ENCODE measurements at regions not wholly inside any gene's neighbourhood (a gene's known extent, or its start where the extent isn't known, plus 50 kb on each side); places are given as distances from the start of the nearest gene placed in this dataset.

GRCh38 chr1:22287946-22288520 lies 145.1 kb upstream of the WNT4 start:
- no peak for ATAC-seq

DNA sequence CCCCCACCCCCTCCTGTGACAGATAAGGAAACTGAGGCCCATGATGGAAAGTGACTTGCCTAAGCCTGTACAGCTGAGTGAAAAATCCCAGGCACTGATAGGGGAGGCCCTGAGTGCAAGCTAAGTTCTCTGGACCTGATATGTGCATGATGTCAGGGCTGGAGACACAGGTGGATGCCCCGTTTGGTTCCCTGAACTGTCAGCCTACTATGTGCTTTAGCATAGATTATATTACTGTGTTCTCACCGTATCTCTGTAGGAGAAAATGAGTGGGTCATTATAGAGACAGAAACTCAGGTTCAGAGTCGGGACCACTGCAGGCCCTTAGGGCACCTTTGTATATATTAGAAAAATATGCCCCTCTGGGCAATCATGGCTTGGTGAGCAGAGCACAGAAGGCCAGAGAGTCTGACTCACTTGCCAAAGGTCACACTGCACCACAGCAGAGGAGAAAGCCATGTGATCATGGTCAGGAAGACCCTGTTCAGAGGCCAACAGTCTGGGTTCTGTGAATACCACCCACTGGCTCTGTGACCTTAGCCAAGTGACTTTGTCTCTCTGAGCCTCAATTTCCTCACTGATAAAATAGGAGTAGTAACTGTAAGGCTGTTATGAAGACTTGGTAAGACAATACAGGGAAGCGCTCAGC lies 145.8 kb upstream of the WNT4 start:
- ATAC-seq, result no peak

DNA sequence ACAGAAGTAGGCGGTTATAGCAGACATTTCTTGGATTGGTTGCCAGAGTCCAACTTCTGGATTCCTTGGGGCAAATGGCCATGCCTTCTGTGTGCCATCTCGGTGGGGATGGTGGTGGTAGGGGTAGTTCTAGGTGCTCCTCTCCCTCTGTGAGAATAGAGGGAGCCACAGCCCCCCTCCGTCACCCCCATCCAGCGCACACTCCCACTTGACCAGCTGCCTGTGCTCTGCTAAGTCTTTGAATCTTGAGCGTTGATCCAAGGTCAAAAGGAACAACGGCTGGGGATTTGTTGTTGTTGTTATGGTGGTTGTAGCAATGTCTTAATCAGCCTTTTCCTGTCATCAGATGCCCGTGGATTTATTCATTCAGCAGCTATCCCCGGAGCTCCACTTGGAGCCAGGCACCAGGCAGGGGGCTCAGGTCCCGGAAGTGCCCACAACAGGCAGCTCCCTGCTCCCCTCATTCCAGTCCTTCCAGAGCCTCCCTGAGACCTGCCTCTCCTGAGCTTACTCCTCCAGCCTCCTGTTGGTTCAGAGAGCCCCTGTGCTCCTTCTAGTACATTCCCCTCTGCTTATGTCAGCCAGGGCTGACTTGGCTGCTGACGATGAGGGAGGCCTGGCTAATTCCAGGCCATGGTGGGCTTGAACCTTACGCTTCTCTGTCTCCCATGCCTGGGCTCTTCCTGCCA lies 146.6 kb upstream of the WNT4 start:
- ATAC-seq, result no peak

DNA sequence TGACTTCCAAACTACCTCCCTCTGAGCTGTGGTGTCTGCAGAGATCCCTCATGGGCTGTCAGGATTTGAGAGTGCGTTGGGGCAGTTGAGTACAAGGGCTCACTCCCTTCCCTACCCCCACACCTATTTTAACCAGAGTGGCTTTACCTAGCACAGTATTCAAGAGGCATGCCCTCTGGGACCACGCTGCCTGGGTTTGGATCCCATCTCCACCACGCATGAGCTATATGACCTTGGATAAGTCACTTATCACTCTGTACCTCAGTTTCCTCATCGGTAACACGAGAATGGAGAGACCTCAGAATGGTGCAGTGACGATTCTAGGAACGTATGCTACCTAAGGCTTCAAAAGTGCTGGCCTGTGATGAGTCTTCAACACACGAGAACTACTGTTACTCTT lies 147.3 kb upstream of the WNT4 start:
- ATAC-seq, result no peak

- ATAC-seq, result no peak
These were observed 147.7 kb upstream of the WNT4 start for GRCh38 chr1:22290611-22291010.

DNA sequence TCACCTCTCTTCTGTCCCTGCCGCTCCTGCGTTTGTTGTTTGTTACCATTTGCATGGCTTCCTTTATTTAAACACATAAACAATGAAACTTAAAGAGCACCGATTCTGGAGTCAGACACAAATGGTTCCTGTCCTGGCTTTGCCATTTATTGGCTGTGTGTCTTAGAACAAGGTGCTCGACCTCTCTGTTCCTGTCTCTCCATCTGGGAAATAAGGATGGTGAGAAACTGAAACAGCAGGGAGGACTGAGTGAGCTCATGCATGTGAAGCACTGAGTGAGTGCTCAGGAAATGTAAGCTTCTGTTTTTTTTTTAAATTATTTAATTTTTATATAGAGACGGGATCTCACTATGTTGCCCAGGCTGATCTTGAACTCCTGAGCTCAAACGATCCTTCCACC lies 148.2 kb upstream of the WNT4 start:
- no peak for ATAC-seq

- ATAC-seq, result no peak
These were observed 148.6 kb upstream of the WNT4 start for GRCh38 chr1:22291494-22291893.

DNA sequence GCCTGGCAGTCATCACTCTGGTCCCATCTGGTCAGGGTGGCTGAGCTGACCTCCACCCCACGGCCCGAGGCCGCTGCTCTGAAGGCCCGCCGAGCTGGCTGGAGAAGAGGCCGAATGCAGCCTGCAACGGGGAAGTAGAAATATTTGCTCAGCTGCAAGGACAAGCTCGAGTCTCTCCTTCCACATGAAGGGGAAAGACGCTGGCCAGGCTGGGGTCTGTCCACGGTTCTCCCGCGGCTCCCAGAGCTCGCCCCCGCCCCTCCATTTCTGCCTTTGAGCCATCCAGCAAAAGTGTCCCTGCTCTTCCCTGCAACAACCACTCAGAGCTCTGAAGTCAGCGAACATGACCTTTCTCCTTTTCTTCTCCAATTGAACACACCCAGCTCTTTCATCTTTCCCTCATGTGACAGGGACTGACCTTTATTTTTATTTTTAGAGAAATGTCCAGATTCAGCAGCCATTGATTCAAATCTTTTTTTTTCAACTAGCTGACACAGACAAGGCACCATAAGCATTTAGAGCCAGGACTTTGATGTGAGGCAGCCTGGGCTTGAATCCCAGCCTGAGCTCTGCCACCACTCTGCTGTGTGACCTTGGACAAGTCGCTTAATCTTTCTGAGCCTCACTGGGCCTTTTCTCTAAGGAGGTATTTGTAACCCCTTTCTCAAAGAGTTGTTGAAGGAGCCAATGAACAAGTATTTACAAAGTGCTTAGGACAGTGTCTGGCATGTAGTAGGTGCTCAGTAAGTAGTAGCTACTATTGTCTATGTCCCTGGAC lies 149.3 kb upstream of the WNT4 start:
- ATAC-seq, result no peak

- ATAC-seq, result no peak
These were observed 152.5 kb upstream of the WNT4 start for GRCh38 chr1:22295396-22295795.

GRCh38 chr1:22295856-22296255 lies 153.0 kb upstream of the WNT4 start:
- ATAC-seq, result no peak

DNA sequence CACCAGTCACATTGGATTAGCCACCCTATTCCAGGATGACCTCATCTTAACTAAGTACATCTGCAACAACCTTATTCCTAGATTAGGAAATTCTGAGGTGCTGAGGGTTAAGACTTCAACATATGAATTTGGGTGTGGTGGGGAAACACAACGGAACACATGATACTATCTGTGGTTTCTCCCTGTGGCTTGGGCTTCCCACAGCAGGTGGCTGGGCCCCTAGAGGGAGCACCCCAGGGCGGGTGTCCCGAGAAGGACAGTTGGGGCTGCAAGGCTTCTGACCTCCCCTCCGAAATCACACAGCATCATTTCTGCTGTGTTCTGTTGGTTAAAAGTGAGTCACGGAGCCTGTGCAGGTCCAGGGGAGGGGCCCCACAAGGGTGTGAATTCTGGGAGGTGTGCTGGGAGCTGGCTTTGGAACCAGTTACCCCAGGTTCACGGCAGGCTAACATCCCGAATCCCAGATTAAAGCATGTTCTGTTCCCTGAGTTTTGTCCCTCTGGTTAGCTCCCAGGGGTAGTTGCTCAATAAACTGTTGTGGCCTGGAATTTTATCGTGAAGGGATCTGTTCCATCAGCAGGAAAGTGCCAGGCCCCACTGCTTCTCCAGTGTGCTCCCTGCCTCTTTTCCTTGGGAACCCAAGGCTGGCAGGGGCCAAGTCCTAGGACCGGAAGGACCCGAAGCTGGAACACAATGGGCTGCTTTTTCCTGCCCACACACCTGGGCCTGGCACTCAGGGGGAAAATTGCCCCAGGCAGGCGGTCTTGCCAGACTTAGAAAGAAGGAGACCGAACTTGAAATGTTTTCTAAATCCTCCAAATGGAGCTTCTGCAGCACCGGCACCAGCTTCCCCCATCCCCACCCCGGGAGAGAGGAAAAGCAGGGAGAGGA lies 154.0 kb upstream of the WNT4 start:
- peak; percentile 89 for ATAC-seq

DNA sequence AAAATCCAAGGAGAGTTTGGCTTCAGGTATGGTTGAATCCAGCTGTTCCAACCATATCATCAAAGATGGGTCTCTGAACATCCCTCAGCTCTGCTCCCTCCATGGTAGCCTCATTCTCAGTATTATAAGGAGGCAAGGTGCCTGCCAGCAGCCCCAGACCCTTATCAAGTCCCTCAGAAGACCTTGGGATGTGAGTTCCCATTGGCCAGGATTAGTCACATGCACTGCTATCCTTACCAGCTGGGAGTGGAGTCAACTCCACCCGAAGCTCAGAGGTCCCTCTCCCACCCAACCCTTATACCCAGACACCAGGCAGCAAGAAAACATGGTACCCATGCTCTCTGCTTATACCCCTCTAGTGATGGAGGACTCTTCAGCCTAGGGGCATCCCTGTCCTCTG lies 153.7 kb upstream of the ZBTB40 start:
- ATAC-seq, result no peak

- ATAC-seq, result no peak
These were observed 147.8 kb upstream of the ZBTB40 start for GRCh38 chr1:22303816-22304215.

DNA sequence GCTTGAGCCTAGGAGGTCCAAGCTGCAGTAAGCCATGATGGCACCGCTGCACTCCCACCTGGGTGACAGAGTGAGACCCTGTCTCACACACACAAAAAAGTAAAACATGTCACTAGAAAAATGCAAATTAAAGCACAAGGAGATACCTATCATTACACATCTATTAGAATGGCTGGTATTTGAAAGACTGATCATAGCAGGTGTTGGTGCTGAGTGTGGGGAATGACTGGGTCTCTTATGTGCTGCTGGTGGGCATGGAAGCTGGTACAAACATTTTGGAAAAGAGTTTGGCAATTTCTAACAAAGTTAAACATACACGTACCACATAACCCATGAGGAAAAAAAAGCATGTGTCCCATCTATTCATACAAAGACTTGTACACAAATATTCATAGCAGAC lies 142.1 kb upstream of the ZBTB40 start:
- ATAC-seq, result no peak

DNA sequence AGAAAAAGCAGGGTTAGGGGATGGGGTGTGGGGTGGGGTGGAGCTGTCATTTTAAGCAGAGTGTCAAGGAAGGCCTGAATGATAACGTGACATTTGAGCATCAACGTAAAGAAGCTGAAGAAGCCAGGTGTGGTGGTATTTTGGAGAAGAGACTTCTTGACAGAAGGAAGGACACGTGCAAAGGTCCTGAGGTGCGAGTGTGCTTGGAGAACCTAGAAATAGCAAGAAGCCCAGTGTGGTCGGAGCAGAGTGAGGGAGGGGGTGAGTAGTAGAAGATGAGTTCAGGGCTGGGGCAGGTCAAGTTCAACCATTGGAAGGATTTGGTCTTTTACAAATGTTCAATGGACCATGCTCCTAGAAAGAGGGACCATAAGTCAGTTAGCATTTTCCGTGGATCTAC lies 140.2 kb upstream of the ZBTB40 start:
- ATAC-seq, result no peak

DNA sequence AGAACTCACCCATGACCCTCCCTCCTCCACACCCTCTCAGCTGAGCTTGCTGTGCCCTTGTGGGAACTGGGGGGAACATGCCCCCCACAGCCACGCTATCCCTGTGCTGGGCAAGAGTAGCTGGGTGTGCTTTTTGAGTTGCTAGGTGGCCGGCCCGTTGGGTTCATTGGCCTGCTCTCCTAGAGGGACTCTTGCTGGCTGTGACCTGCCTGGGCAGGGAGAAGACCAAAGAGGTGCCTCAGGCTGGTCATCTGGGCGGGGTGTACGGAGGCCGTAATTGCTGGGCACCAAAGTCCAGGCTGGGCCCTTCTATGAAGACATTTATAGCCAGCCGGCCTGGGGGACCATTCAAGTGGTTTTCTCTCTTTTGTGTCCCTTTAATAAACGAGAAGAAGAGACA lies 138.3 kb upstream of the ZBTB40 start:
- ATAC-seq, result no peak

DNA sequence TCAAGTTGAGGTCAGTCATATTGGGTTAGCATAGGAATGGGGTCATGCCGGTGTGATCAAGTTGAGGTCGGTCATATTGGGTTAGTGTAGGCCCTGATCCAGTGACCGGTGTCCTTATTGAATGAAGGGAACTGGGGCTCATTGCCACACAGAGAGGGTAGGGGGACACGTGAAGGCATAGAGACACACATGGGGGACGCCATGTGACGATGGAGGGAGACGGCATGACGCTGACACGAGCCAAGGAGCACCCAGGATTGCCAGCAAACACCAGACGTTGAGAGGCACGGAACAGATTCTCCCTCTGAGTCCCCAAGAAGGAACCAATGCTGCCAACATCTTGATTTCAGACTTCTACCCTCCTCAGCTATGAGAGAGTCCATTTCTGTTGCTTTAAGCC lies 136.9 kb upstream of the ZBTB40 start:
- no peak for ATAC-seq

DNA sequence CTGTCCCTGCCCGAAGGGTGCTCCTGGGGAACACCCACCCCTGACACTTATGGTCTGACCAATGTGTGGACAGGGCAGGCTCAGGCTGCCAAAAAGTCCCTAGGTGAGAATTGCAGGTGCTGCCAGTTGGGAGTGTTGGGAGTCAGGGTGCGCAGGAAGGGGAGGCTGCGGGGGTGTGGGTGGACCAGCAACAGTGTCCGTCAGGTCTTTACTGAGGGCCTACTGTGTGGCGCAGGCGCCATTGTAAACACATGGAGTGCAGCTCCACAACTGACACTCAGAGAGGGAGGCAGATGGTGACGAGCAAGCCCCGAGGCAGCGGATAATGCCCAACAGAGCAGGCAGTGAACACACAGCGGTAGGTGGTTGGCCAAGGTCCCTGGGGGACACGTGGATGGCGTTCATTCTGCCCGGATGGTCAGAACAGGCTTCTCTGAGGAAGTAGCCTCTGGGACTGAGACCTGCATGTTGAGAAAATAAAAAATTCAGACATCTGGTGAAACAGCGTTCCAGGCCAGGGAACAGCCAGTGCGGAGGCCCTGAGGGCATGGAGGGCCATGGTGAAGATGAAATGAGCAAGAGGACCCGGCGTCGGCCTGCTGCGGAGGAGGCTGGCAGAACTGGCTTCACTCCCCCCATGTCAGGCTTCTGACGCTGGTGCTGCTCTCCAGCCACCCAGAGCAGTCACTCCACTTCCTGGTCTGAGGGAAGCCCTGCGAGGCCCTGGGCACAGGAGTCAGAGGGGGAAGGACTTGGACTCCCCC lies 136.2 kb upstream of the ZBTB40 start:
- ATAC-seq, result peak; percentile 8

DNA sequence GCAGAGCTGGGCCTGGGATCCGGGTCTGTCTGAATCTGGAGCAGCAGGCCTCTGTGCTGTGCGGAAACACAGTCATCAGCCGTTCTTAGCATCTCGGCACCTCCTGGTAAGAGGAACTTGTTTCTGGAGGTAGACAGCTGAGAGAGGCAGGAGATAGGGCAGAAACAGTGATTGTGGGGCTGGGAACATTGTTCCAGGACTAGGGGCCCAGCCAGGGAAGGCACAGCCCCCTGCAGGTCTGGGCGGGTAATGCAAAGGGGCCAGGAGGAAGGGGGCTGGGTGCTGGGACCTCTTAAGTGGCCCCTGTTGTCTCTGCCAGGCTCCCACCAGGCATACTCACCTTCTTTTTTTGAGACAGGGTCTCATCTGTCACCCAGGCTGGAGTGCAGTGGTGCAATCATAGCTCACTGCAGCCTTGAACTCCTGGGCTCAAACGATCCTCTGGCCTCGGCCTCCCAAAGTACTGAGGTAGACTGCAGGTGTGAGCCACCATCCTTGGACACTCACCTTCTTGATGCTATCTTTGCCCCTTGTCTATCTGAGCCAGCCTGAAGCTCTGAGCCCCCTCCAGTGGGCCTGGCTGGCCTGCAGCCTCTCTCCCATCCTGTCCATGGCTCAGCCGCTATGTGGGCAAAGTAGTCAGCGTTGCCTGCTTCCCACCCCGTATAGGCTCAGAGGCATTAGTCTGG lies 134.3 kb upstream of the ZBTB40 start:
- no peak for ATAC-seq

DNA sequence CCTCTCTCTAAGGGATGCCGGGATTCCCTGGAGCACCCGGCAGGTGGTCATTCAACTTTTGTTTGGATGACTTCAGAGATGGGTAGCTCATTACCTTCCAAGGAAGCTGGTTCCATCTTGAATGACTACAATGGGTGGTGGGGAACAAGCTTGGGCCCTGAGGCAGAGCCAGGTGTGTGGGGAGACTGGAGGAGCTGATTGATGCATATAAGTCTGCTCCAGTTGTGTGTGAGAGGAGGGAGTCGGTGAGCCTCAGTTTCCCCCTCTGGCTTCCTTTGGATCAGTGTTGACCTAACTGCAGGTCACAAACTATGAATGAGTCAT lies 133.8 kb upstream of the ZBTB40 start:
- no peak for ATAC-seq

GRCh38 chr1:22318279-22318981 lies 133.2 kb upstream of the ZBTB40 start:
- ATAC-seq, result no peak

Measured in esophagus mucosa (tissue), 1 donor.